HepG2 (cell line): ENCODE measurements at regions not wholly inside any gene's neighbourhood (a gene's known extent, or its start where the extent isn't known, plus 50 kb on each side); places are given as distances from the start of the nearest gene placed in this dataset.

ENCODE experiments used
- CREM ChIP-seq, 2 experiments: sonication (generic) in 1 of 2; formaldehyde crosslinking in 1 of 2; IDR thresholded peaks; 2 replicates each; pipeline versions ENCODE4 v1.4.0 to v1.6.1; 2016 to 2020; ENCODE audit warnings: antibody characterized with exemption in 1 of 2, mild to moderate bottlenecking in 1 of 2, missing genetic modification reagents in 1 of 2
- GABPA ChIP-seq, 2 experiments: IDR thresholded peaks; 2 replicates each; pipeline ENCODE4 v1.6.1; 2011 to 2016; ENCODE audit warnings: low read depth in 2 of 2, low read length in 1 of 2, missing biosample characterization in 1 of 2, missing genetic modification characterization in 1 of 2
- MLXIP ChIP-seq: sonication (generic); formaldehyde crosslinking; IDR thresholded peaks from 2 replicates; pipeline ENCODE4 v1.9.0; 2021; ENCODE audit warnings: missing genetic modification reagents, borderline replicate concordance
- NFIB ChIP-seq: sonication (generic); formaldehyde crosslinking; IDR thresholded peaks from 2 replicates; pipeline ENCODE4 v1.9.0; 2021; ENCODE audit warnings: missing genetic modification reagents, mild to moderate bottlenecking, borderline replicate concordance
- RNF219 ChIP-seq: sonication (generic); formaldehyde crosslinking; IDR thresholded peaks from 2 replicates; pipeline ENCODE4 v1.5.0; 2020; ENCODE audit warnings: mild to moderate bottlenecking, missing genetic modification reagents
- ZNF142 ChIP-seq: sonication (generic); formaldehyde crosslinking; IDR thresholded peaks from 2 replicates; pipeline ENCODE4 v1.4.0; 2020; ENCODE audit warnings: missing genetic modification reagents
- ZNF460 ChIP-seq: sonication (generic); formaldehyde crosslinking; IDR thresholded peaks from 2 replicates; pipeline ENCODE4 v1.5.1; 2020; ENCODE audit warnings: missing genetic modification reagents, mild to moderate bottlenecking, borderline replicate concordance
- ZNF646 ChIP-seq: sonication (generic); formaldehyde crosslinking; IDR thresholded peaks from 2 replicates; pipeline ENCODE4 v1.9.0; 2021; ENCODE audit warnings: mild to moderate bottlenecking, missing genetic modification reagents

GRCh38 chr7:26495569-26495968 lies 203.9 kb downstream of the SNX10 start (continued):
- no peak for TF ChIP-seq ZNF142
- TF ChIP-seq MLXIP (CRISPR knock-in tag): no peak
- TF ChIP-seq ZNF460 (CRISPR knock-in tag): no peak
- no peak for TF ChIP-seq RNF219
- no peak for TF ChIP-seq ZNF646 (CRISPR knock-in tag)
- no peak for TF ChIP-seq NFIB (CRISPR knock-in tag)
- TF ChIP-seq GABPA (IDR thresholded peaks at IDR 0.05; ENCODE audit: low read depth, low read length): no peak
- no peak for TF ChIP-seq GABPA (CRISPR knock-in tag; IDR thresholded peaks at IDR 0.05; ENCODE audit: low read depth)
- no peak for TF ChIP-seq CREM (IDR thresholded peaks at IDR 0.05)
- TF ChIP-seq CREM (CRISPR knock-in tag; IDR thresholded peaks at IDR 0.05): no peak
